Inflammatory macrophage (primary cell): ENCODE measurements at regions not wholly inside any gene's neighbourhood (a gene's known extent, or its start where the extent isn't known, plus 50 kb on each side); places are given as distances from the start of the nearest gene placed in this dataset.

Source experiments
- DNase-seq, 2 donors: peaks; one replicate each; pipeline ENCODE4 v3.0.0-alpha.2; 2020 to 2022

DNA sequence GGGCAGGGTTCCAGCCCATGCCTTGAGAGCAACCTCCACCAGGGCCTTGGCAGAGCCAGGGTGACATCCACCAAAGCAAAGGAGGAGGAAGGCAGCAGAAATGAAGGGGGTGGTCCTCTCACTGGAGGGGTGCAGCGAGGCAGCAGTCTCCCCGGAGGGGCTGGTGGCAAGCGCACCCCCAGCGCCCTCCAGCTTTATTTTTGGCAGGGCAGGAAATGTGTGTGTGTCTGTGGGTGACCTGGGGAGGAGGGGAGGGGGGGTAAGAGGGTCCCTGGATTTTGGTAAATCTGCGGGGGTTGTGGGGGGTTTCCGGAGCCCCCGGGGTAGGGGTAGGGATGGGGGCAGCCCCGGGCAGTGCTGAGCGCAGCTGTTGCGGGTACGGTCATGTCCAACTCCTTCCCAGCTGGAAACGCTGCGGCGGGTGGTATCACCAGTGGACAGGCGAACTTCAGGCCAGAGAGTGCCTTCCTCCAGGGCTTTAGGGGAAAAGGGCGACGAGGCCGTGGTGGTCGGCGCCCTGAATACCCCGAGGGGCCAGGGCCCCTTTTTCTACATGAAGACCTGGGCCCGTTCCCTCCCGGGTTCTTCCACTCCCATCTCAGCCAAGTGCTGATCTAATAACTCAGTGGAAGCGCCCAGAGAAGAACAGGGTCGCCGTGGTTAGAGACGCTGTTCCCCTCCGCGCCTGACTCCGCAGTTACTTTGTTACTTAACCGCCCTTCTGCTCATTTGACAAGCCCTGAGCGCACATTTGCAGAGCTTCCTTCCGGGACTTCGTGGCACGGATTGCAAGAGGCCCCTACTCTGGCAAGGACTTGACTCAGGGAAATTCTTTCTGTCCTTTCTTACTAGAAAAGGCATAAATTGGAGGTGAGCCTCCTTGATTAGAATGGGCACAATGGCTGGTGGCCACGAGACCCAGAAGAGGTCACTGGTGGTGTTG lies 55.2 kb downstream of the FOS start:
- peak; percentile 76 to 79 for DNase-seq

- peak; percentile 23 to 24 for DNase-seq
Measured at GRCh38 chr14:75334549-75335051, 56.0 kb downstream of the FOS start.

DNA sequence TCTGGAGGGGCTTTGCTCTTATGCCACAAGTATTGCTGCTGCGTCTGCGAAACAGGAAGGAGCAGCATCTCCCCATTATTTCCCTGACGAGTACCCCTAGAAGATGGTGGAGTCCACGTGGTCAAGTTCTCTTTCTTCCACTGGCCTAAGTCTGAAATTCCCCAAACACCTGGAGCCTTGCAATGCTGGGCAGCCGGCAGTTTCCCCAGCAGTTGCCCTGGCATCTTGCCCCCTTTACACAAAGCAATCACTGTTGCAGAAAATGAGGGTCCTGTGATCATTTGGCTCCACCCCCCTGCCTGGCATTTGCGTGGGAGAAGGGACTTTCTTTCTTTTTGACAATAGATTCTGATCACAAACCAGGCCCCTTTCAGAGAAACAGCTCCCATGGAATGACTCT lies 56.9 kb downstream of the FOS start:
- DNase-seq = no peak

DNA sequence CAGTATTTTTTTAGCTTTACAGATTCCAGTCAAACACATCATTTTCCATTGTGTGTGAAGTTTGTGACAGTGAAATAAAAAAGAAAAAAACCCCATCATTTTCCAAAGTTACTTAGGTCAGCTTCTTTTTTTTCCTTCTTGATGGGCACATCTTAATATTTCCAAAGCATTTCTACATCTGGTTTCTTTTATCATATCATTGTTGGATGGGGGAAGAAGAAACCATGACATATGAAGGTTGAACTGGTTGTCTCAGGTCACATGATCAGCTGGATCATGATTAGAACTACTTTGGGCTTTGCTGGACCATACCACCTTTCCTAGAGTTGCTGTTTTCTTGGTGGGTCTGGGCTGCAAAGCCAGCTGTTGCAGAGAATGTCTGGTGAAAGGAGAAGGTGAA lies 59.8 kb downstream of the FOS start:
- DNase-seq = no peak

GRCh38 chr14:75339059-75339458 lies 60.4 kb downstream of the FOS start:
- peak; percentile 48 for DNase-seq

DNA sequence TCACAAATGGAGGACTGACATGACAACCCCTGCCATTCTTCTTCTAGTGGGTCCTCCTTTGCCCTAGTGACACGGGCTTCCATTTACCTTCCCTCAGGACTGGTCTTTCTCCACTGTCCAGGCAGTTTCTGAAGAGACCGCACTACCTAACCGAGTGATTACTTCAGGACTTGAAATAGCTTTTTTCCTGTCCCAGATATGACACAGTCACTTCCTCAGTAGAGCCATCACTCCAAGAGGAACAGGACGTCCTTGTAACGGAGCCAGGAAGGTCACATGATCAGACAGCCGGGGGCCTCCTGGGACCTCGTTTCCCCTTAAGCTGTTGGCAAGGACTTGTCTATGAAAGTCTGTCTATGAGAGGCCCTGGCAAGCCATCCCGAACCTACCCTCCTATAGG lies 62.3 kb downstream of the FOS start:
- DNase-seq = peak; percentile 75 to 83

GRCh38 chr14:75341620-75342019 lies 63.0 kb downstream of the FOS start:
- peak; percentile 78 to 86 for DNase-seq

- peak; percentile 69 to 73 for DNase-seq
Measured at GRCh38 chr14:75342762-75343599, 64.4 kb downstream of the FOS start.

DNA sequence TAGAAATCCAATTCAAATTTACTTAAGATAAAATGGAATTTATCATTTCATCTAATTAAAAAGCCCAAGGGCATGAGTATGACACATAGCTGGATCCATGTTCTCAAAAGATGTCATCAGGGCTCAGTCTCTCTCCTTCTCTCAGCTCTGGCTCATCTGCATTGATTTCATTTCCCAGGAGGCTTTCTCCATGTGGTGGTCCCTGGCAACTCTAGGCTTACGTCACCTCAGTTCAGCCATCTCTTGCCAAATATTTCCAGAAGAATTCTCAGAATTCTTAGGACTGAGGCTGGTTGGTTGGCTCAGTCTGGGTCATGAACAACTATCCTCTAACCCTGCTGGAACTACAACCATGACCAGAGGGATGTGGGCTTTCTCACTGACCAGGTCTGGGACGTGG lies 65.3 kb downstream of the FOS start:
- DNase-seq = no peak

DNA sequence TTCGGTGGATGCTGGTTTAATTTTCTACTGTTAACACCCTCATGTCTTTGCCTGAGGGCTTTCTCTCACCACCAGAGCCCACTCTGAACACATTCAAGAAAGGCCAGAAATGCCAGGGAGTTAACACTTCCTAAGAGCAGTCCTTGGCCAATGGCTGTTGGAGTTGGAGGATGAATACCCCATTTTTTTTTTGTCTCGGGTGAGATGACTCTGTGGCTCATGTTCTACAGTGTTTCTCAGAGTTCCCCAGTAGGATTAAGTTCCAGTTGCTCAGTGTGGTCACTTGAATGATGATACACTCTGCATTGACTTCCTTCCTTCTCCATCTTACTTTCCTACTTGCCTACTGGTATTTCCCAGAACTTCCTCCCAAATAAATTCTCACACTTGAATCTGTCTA lies 65.8 kb downstream of the FOS start:
- DNase-seq = peak; percentile 38

- no peak for DNase-seq
Measured at GRCh38 chr14:75350505-75351060, 72.0 kb downstream of the FOS start.

DNA sequence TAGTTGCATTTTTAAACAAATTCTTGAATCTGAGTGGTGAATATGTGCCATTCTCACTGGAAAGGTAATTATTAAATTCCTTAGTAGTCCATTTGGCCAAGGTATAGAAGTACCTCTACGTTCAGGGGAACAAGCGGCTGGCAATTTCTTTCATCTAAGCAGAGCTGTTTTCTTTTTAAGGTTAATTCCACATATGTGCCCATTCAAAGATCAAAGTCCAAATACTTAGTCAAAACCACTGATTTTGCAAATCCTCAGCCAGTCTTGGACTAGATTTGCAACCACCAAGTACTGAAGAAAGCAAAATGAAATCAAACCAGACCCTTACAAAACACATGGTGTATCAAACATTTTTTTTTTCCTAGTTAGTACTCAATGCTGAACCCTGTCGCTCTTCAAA lies 68.7 kb upstream of the JDP2 start:
- DNase-seq = no peak

DNA sequence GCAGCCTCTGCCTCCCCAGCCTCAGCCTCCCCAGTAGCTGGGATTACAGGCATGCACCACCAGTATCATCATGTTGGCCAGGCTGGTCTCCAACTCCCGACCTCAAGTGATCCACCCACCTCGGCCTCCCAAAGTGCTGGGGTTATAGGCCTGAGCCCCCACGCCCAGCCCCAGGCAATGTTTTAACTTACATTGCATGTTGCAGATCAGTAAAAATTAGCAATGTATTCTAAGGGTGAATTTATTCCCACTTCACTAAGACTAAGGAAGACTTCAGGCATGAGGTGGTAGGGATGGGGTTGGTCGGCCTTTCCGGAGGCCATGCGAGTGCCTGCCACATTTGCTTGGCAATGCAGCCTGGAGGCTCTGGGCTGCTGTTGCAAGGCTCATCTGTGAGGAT lies 66.8 kb upstream of the JDP2 start:
- DNase-seq = no peak

DNA sequence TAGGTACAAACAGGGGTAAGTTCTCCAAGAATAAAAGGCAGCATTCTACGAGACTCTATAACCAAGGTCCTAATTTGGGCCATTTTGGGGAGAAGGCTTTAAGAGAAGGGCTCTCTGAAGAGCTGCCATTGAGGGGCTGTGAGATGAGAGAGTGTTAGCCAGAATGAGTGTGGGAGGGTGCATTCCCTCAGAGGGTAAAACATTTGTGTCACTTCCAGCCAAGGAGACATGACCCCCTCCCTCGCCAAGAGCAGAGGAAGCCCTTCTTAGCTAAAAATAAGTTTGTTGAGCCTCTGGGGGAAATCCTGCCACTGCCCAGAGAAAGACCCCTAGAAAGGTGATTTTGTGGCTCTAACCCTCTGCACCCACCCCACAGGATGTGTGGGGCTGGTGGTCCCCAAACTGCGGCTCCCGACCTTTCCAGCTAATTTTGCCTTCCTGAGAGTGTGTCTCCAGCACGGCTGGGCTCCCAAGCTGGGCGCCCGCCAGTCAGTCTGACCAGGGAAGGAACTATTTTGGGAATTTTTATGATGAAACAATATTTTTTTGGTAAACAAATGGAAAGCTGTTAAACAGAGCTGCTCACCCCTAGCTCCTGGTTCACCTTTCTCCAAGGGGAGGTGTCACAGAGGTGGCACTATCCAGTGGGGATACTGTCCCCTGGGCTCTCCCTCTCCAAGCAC lies 65.9 kb upstream of the JDP2 start:
- DNase-seq = no peak

GRCh38 chr14:75363130-75363529 lies 64.7 kb upstream of the JDP2 start:
- DNase-seq = no peak

- DNase-seq = no peak
Measured at GRCh38 chr14:75363570-75364227, 64.1 kb upstream of the JDP2 start.

- DNase-seq = no peak
Measured at GRCh38 chr14:75365116-75365515, 62.7 kb upstream of the JDP2 start.

GRCh38 chr14:75366963-75367362 lies 60.9 kb upstream of the JDP2 start:
- DNase-seq = no peak

DNA sequence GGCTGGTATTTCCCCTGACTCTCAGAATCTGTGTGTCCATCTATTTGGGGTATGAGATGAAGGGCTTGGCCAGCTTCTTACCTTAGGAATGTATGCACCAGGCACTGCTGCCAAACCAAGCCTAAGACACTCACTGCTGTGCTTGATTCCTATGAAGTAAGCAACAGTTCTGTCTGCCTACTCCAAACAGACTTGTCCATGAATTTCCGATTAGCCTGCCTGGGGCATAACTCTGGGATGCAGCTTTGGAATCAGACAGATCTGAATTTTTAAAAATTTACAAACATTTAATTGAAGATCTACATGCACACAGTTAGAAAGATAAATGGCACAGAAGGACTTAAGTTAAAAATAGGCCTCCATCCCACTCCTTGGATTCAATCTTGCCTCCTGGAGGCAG lies 59.5 kb upstream of the JDP2 start:
- DNase-seq = no peak

DNA sequence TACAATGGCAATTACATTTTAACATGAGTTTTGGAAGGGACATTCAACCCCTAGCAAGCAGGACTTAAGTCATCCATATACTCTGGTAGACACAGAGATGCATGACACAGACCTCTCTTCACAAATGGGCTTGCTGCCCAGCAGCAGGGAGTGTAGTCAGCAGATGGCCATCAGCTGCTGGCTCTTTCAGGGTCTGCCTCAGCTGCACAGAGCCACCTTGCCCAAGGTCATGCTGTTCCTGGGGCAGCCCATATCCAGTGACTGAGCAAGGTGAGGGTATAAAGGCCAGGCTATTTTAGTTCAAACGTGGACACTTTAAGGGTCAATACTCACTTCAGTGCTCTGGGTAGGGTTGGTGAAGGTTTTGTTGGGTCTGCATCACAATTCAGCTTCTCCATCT lies 58.3 kb upstream of the JDP2 start:
- no peak for DNase-seq

- peak; percentile 51 to 84 for DNase-seq
Measured at GRCh38 chr14:75370416-75371205, 57.2 kb upstream of the JDP2 start.
